RKO (cell line): ENCODE measurements at regions not wholly inside any gene's neighbourhood (a gene's known extent, or its start where the extent isn't known, plus 50 kb on each side); places are given as distances from the start of the nearest gene placed in this dataset.

ENCODE experiments used
- DNase-seq: peaks from one replicate; pipeline ENCODE4 v3.0.0-alpha.2; 2016; ENCODE audit warnings: low spot score

DNA sequence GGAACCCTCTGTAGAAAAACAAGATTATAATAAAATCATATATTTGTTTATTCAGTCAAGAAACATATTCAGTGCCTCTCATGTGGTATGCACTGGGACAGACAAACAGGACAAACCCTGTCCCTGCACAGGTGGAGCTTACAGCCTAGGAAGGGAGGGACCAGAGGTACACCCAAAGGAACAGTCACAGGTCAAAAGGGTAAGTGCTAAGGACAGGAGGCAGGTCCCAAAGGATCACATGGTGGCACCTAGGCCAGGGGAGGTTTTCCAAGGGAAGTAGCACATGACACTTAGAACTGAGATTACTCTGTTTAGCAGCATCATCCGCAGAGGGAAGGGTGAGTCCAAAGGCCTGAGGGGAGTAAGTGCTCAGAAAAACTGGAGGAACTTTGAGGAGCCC, 254.4 kb upstream of the ARRDC4 start:
- no peak for DNase-seq

DNA sequence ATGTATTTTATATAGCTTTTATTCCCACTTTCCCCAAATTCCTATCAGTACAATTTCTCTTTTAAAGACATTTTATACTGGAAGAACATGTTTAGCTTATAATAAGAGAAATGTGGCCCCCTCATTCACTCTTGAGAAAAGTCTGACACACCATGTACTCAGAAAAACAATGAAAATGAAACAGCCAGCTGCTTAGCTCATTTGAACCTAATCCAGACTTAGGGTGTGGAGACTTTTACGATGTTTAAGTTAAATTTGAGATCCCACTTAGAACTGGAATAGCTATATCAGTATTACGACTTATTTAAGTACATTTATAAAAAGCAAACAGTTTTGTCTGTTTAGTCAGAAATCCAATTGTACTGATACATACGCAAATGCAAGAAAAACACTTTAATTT, 252.3 kb upstream of the ARRDC4 start:
- no peak for DNase-seq

DNA sequence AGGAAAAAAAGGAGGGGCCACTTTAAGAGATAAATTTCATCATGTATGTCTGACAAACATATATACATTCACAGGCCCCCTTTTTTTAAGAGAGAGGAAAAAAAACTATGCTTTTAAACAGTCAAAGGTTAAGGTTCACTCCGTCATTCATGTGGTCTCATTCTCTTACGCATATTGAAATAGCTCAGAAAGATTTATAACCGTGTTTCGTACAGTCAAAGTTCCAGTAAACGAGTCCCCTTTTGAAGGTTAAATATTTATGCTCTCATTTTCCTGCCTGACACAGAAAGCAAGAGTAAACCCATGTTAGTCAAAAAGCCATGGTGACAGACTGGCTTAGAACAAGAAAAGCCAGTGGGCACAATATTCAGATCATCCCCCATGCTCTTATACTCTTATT, 248.0 kb upstream of the ARRDC4 start:
- no peak for DNase-seq

DNA sequence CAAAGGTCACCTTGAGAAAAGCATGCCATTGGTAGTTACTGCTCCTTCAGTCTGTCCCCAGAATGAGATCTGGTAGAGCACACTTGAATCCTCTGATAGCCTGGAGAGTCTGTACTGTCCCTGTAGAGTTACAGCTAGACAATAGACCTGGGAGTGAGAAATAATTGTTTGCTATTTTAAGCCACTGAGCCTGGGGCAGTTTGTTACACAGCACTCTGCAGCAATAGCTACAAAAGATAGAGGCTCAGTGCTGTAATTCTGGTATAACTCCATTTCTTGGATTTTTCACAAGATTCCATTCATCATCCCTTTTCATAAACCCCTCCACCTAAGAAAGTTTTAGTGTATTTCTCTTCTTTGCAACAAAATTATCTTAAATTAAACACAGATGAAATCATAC, 242.7 kb upstream of the ARRDC4 start:
- no peak for DNase-seq

DNA sequence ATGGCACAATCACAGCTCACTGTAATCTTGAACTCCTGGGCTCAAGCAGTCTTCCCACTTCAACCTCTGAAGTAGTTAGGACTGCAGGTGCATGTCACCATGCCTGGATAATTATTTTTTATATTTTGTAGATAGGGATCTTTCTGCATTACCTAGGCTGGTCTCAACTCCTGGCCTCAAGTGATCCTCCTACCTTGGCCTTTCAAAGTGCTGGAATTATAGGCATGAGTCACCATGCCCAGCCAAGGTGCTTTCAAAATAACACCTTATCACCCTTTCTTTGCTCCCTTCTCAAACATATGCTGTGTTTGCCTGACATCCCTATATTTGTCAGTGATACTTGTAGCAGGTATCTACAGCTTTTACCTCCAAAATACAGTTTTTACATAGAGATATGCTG, 242.0 kb upstream of the ARRDC4 start:
- DNase-seq = no peak

DNA sequence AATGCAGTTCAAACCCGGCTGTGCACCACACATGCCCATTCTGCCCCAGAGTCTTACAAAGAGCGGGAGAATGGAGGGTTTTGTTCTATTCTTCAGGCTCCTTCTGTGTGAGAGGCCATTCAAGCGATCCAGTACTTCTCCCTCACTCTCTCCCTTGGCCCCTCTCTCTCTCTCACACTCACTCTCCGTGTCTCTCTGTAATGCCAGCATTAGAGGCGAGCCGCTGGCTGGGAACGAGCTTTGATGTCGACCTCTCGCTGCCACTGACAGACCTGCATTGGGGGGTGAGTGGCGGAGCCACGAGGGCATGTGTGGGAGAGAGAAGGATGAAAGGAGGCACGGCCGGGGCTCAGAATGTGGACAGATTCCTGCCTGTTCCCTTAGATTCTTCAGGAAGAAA, 231.7 kb upstream of the ARRDC4 start:
- no peak for DNase-seq

DNA sequence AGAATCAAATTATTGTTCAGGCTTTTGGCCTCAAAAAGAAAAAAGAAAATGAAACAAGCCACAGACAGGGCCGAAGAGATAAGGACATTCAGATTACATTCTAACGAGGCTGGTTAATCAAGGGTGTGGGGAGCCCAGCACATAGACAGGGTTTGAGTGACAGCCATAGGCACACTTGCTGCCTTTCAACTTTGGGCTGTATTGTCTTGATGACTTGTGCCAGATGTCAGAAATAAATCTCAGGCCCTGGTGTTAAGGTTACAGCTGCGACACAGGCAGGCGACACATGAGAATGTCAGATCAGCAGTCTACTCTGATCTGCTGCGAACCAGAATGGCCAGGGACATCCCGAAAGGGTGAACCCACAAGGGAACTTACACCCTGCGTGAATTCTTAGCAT, 231.2 kb upstream of the ARRDC4 start:
- no peak for DNase-seq

DNA sequence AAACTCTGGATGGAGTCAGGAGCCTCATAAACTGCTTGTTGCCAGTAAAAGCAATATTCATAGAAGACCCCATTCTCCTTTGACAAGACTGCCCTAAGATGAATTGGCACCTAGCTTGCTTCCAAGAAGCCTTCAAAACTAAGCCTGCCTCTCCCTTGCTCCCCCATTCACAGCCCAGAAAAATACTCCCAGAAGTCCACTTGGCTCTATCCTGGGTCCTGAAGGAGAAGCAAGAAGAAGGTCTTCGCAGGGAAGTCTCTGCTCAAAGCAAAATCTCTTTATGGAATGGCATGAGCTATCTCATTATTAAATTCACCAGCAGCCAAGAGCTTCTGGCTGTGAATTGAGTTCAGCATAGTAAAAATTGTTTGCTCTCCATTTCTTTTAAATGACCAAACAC, 230.2 kb upstream of the ARRDC4 start:
- DNase-seq = no peak

DNA sequence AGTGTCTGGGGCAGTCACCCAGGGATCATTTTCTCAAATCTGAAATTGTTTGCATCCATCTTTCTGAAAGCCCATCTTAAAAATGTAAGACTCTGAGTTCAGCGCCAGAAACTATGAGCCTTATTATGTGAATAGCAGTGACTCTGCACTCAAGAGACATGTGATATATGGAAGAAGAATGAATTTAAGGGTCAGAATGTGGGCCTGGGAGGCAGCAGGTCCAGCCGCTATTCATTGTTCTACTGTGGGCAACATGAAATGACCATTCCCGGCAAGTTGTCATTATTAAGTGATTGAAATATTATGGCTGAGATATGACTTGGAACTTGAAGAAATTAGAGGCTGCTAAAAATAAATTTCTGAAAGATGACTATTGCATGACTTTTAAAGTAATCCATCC, 228.6 kb upstream of the ARRDC4 start:
- DNase-seq = no peak

DNA sequence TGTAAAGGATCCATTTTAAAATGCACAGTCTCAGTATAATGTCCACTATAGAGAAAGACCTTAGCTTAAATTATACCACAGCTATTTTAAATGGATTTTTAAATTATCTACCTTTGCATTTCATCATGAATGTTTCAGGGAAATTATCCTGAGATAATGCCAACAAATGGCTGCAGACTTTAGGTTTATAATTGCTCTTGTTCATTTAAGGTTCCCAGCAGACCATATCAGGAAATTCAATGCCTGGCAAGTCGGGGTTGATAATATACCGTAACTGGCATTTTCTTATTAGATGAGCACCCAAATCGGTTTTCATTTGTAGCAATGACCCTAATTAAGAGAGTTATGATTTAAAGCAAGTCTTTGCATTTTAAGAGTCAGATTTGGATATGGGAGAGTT, 227.1 kb upstream of the ARRDC4 start:
- DNase-seq = no peak

DNA sequence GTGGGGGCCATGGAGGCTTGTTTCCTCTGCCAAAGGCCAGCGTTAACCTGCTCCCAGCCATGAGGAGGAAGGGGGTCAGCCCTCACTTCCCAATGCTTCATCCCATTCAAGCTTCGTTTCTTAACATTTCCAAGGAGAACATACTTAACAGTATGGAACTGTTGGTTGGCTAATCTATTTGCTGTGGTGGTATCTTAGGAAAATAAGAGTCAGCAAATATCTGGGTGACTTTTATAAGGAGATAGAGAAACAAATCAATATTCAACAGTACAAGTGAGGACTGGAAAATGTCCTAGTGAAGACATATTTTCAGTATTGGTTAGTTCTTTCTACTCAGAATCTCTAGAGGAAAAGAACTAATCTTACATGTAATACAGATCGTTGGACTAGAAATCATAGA, 223.8 kb upstream of the ARRDC4 start:
- DNase-seq = no peak

DNA sequence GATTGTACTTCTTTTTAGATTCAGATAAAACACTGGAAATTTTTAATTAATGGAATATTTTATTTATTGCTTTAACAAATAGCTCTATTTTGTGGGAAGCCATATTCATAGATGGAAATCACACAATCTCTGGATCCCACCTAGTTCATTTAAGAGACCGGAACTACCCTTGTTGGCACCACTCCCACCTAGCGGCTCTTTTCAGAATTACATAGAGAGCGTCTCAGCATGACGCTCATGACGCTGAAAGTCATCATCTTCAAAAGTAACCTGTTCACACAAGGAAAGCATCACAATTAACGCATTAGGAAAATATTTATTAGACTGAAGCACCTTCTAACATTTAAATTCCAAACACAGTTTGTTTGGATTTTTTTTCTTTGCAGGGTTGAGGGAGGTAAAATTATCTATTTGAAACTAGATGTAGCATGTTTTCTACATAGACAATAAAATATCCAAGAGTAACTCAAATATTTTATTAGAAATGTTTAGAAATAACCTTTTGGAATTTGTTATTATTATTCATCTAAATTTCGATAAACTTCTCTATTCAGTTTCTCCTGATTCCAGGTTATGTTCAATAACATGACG, 214.9 kb upstream of the ARRDC4 start:
- DNase-seq = peak; percentile 59

DNA sequence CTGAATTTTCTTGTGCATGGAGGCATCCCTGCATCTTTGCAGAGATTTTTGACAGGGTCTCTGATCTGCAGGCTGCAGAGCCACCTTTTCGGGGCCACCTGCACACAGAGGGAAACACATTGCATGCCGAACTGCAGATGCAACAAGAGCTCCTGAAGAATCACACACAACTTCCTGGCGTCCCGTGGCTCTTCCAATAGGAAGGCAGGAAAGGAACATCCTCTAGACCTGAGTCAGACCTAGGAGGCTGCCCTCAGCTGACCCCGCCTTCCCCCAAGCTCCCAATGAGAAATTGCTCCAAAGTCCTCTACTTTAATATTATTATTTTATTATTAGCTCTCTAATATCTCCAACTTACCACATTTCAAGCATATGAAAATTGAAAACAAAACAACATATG, 213.2 kb upstream of the ARRDC4 start:
- DNase-seq = peak; percentile 59

DNA sequence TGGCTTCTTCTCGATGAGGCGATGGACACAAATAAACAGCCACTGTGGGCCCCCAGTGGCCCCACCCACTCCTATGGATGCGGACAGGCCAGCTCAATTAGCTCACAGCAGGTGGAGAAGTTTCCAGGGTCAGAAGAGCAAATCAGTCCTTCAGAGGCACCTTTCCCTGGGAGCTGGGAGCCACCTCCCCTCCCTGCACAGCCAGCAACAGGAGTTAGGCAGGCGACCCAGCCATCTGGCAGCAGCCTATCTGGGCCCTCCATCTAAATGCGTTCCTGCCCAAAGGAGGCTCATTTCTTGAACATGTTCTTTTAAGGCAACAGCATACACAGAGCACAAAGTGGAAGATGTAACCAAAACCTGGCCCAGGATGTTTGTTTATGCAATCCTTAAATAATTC, 211.9 kb upstream of the ARRDC4 start:
- DNase-seq = no peak

DNA sequence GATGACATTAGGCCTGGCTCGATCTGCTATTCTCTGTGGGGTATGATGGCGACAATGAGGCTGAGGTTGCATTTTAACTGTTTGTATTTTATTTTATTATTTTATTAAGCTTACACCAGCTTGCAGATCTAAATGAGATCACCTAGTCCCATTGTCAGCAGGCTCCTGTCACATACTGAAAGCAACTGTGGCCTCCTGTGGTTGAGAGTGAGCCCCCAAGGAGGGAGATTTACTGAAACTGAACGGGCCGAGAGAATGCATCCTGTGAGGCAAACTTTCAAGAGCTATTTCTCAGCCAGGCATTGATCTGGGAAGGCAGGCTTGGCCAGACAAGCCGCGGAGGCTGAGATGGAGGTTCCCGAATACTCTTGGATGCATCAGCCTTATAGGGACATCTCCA, 210.4 kb upstream of the ARRDC4 start:
- DNase-seq = no peak

DNA sequence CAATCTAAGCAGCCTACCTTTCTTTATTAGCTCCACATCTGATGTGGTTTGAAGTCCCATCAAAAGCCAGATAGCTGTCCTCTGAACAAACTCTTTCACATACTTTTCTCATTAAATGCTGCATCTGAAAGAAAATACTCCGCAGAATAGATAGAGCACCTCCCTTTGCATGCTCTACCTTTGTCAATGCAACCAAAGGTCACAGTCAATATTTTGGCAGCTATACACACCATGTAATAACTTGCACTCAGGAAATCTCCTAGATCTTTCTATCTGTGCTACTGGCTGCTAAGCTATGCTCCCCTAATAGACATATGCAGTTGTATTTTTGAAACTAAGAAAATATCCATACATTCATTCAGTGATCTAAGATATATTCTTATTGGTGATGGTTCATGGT, 204.8 kb upstream of the ARRDC4 start:
- no peak for DNase-seq

DNA sequence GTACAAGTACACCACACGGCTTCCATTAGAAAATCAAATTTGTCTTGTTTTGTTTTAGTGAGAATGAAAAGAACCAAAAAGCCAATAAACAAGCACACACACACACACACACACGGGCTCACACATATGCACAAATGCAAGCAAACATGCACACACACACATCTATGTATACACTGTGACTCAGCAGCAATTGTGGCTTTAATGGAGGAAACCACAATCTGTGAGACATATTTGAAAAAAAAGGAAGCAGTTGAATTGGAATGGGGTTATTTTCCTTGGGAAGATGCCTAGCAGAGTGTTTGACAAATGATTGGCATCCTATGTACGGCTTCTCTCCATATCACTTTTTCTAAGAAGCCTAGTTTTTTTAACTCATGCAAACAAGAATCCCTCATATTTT, 201.1 kb upstream of the ARRDC4 start:
- peak; percentile 18 for DNase-seq

DNA sequence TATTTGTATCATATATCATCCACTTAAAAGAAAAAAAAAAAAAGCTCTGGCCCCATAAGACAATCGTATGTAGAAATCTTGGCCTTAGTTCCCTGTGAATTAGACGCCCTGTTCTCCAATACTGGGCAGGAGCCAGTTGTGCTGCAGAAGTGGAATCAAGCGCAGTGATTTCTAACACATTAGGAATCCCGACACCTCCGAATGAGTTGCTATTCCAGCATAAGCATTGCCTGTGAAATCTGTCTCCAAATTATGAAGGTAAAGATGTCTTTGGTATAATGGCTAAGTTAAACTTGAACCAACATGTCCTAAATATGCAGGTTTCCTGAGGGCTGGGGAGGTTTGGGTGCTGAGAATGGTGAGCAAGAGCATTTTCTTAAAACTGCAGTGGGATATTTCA, 199.4 kb upstream of the ARRDC4 start:
- DNase-seq = no peak

DNA sequence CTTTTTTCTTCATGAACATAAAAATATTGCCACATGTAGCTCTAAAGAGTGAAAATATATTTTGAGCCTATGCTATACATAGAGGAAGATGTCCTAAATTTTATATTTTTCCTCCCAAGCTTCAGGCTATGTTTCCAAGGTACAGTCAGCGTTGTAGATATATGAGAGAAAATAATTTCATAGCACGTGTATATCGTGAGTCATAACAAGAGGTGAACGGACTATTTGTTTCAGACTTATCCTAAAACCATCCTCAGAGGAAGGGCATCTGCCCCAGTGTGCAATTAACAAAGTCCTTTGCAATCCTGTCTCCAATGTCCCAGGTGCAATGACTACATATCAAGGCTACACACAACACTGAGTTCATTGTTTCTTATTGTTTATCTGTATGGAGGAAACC, 177.3 kb upstream of the ARRDC4 start:
- no peak for DNase-seq

DNA sequence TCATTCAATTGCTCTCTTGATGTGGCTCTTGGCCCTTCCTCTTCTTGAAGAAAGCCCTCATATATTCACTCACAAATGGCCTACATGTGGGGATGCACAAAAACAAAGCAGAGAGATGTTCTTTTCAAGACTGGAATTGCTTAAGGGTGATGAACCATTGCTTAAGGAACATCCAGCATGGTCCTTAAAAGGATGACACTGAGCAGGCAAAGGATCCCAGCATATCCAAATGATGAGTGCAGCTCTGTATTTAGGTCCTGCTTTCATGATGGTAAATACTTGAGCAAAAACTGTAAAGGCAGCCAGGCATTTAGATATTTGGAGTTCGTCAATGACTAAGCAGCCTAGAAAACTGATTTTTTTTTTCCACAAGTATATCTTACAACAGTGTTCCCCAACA, 173.8 kb upstream of the ARRDC4 start:
- no peak for DNase-seq

DNA sequence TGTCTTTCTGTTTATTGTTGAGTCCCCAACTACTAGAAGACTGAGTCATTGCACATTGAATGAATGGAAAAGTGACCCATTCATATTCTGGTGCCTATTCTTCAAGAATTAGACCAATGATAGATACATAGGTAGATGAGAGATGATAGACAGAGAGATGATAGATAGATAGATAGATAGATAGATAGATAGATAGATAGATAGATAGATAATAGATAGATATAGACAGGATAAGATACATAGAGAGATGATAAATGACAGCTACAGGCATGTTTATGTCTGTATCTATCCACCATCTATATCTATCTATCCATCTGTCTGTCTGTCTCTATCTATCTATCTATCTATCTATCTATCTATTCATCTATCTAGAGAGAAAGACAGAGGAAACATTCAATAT, 170.3 kb upstream of the ARRDC4 start:
- no peak for DNase-seq

DNA sequence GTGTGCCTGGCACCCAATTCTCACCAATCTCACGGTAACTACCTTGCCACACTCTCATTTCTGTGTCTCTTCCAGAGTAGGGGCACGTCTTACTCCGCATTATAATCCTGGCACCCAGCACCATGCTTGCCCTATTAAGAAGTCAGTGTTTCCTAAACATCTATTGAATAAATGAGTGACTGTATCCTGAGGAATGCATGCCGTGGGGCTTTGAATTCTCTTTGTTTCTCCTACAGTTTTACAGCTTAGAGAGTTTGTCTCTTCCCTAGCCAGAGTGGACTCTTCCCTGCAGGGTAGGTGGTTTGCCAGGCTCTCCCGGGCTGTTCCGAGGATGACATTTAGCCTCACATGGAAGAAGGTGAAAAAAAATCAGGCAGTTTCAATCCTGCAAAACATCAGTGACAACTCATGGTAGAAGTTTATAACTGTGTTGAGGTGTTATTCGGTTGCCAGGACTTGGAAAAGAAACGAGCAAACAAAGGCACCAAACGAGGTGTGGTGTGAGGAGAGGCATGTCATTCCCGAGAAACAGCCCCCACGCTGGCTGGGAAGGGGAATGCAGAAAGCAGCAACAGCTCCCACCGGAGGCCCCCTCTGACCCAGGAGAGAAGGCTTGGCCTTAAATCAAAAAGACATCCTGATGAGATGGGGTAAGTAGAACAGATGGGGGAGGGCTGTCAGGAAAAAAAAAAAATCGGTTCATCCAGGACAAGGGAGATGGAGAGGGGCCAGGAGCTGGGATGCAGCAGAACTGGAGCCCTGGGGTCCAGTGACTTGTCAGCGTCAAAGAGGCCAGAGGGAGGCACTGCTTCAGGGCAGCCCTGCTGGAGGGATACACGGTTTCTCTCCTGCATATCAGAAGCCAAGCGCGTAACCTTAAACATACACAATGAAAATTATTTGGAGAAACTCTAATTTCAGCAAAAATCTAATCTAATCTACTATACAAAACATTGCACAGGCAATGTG, 168.4 kb upstream of the ARRDC4 start:
- DNase-seq = no peak

DNA sequence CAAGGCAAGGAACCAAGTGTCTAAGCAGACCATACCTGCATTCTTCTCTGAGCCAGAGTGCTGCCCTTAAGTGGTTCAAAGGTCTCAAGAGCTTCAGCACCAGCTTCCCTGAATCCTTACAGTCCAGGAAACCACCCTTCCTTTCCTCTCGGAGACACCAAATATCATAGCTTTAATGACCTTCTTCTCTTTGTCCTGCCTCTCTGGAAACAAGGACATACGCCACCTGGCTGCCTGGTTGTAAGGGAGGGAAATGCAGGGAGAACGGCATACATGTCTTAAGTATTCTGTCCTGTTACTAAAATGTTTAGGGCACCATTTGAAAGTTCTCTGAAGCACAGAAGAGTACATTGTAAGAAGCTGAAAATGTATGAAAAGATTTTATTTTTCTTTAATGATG, 155.6 kb upstream of the ARRDC4 start:
- no peak for DNase-seq

DNA sequence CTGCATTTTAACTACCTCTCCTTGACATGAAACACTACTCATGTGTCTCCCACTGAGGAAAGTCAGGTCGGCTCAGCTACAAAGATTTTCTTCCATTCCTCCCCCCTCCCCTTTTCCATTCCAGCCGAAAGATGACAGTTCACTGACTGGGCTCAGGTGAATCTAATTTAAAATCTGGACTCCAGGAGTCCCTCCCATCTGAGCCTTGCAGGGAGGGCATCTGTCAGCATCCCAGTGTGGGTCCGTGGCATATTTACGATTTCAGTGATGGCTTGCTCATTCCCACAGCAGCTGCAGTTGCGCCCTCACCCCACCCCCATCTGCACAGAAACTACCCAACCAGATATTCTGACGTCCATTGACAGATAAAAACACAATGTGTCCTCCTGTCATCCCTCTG, 153.7 kb upstream of the ARRDC4 start:
- no peak for DNase-seq
